IPS-15b (cell line): ENCODE measurements at regions not wholly inside any gene's neighbourhood (a gene's known extent, or its start where the extent isn't known, plus 50 kb on each side); places are given as distances from the start of the nearest gene placed in this dataset.

Experiments used
- H3K27me3 ChIP-seq: one replicate; pipeline ENCODE4 v1.6.1; 2013; ENCODE audit warnings: low read length; ENCODE audit not compliant: control insufficient read depth, insufficient read depth
- H3K36me3 ChIP-seq: one replicate; pipeline ENCODE4 v1.6.1; 2013; ENCODE audit warnings: low read length; ENCODE audit not compliant: control insufficient read depth, insufficient read depth
- H3K4me1 ChIP-seq: one replicate; pipeline ENCODE4 v1.6.1; 2013; ENCODE audit warnings: mild to moderate bottlenecking, low read length; ENCODE audit not compliant: control insufficient read depth, insufficient read depth
- H3K4me3 ChIP-seq: one replicate; pipeline ENCODE4 v1.5.1; 2013; ENCODE audit warnings: low read depth, low read length
- H3K9ac ChIP-seq: one replicate; pipeline ENCODE4 v1.6.1; 2013; ENCODE audit warnings: low read depth, mild to moderate bottlenecking, low read length
- H3K9me3 ChIP-seq: one replicate; pipeline ENCODE4 v1.6.1; 2013; ENCODE audit warnings: mild to moderate bottlenecking, low read length; ENCODE audit not compliant: control insufficient read depth, insufficient read depth

DNA sequence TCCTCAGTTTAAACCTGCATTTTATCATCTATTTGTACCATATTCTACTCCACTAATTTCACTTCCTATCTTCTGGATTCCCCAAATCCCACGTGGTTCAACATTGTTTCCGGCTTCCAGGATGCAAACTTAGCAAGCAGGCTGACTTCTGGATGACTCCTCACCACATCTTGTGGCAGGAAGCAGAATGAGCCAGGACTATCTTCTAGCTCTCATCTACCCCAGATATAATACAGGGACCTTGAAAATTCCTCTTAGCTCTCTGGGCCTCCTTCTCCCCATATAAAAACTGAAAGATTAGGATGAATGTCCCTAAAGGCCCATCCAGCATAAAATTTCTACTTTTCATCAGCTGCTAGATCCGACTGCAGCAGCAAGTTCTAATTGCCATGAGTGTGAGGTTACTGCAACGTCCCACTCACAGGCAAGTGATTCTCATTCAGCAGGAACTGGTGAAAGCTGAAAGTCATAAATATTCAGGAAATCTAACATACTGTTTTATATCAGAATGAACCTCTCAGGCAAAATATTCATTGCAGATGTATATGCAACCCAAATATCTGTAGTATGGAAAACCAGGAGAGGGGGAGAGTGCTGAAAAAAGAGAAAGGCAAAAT is 93.4 kb downstream of the KCTD12 start:
- Histone ChIP-seq H3K4me3 (no peak overlapping the region), H3K9ac (no peak overlapping the region), H3K9me3 (no peaks in the 10 kb centered on the region), H3K4me1 (peaks cover 2% of the 10 kb centered on the region), H3K36me3 (no peaks in the 10 kb centered on the region), H3K27me3 (no peaks in the 10 kb centered on the region)

DNA sequence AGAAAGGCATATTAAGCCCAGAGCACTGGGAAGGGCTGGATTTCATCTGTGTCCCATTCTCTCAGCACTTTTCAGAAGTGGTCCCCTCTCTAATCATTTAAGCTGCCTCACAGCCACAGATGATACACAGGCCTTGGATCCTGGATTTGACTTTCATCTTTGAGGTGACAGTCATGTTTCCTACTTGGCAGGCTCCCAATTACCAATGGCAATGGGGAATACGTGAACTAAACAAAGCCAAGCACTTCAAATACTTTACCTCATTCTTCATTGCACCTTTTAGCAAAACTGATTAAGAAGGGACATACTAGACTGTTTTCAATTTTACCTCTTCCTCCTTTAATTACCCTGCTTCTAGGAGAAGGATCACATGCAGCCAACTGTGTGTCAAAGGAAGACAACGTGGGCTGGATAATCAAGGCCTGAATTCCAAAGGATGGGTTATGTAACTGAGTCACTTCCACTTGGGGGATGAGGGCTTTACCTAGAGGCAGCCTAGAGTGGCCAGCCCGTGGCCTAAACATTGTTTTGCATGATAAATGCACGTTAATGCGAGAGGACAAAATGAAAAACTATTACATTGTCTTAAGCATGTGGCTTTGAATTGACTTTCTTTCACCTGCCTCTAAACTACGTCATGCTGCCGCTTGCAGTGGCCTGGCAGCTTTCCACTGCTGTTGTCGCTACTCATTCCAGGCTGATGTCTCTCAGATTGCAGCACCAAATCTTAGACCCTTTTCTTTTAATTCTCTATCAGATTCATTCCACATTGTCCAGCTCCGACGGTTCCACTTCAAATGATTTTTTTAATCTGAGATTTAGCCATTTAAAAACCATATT is 95.0 kb downstream of the KCTD12 start:
- H3K36me3 ChIP-seq: no peaks in the 10 kb centered on the region
- H3K9ac ChIP-seq: no peak overlapping the region
- H3K4me1 ChIP-seq: peaks cover 2% of the 10 kb centered on the region
- no peaks in the 10 kb centered on the region for H3K9me3 ChIP-seq
- no peaks in the 10 kb centered on the region for H3K27me3 ChIP-seq
- no peak overlapping the region for H3K4me3 ChIP-seq

DNA sequence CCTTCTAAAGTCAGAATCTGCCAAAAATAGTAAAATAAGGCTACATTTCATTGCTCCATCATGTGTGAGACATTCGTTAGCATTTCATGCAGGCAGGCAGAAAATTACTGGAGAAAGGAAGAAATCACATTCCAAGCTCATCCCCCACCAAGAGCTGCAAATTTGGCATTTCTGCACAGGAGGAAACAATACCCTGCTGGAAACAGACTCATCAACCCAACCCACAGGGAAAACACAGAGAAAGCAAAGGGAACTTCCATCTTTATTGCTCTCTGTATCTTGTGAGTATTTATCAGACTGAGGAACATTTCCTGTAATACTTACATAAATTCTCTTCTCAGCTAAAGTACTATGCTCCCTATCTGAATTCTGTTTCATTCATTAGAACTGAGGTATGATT is 95.7 kb downstream of the KCTD12 start:
- no peak overlapping the region for H3K9ac ChIP-seq
- H3K36me3 ChIP-seq: no peaks in the 10 kb centered on the region
- peaks cover 2% of the 10 kb centered on the region for H3K4me1 ChIP-seq
- no peaks in the 10 kb centered on the region for H3K27me3 ChIP-seq
- H3K9me3 ChIP-seq: no peaks in the 10 kb centered on the region
- H3K4me3 ChIP-seq: no peak overlapping the region

DNA sequence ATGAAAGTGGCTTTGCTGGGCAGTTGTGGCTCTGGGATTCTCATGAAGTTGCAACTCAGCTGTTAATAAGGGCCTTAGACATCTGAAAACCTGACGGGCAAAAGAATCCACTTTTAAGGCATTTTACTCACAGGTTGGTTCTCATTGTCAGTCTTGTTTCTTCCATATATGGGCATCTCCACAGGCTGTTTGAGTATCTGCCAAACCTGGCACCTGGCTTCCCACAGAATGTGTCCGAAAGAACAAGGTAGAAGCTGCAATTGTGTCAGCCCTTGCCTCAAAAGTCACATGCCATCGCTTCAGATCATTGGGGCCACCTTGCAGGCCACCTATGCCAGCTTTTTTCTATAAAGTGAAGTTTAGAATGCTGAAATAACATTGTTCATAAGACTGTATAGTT is 102.4 kb downstream of the KCTD12 start:
- Histone ChIP-seq H3K36me3 (no peaks in the 10 kb centered on the region), H3K9me3 (no peaks in the 10 kb centered on the region), H3K9ac (no peak overlapping the region), H3K27me3 (no peaks in the 10 kb centered on the region), H3K4me3 (no peak overlapping the region), H3K4me1 (no peaks in the 10 kb centered on the region)

DNA sequence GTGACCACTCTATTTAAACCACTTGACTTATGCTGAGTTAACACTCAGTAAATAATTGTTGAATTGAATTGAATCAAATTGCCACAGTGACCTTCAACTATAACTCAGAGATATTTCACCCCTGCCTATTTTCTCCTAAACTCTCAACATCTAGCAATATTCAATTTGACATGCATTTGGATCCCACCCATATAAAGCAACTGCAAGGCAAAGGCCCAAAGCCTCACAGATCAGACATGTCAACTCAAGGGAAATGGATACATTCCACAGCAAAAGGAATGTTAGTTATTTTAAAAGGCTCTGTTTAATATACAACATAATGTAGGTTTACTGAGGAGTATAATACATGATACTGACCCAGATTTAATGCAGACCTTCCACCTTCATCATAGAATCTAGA is 107.4 kb downstream of the KCTD12 start:
- no peaks in the 10 kb centered on the region for H3K36me3 ChIP-seq
- H3K27me3 ChIP-seq: no peaks in the 10 kb centered on the region
- no peak overlapping the region for H3K9ac ChIP-seq
- no peaks in the 10 kb centered on the region for H3K9me3 ChIP-seq
- no peak overlapping the region for H3K4me3 ChIP-seq
- no peaks in the 10 kb centered on the region for H3K4me1 ChIP-seq

DNA sequence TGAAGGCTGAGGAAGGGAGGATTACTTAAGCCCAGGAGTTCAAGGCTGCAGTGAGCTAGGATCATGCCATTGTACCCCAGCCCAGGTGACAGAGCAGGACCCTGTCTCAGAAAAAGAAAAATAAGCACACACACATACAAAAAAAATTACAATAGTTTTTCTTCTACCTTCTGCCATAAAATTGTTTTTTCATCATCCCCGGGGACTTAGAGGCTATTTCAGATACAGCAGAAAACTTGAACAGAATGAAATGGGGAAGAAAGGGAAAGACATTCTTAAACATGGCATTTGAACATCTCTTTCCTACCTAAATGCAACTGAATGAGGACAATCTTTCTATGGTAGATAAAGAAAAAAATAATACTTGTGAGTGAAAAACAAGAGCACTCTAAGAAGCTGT is 109.1 kb downstream of the KCTD12 start:
- Histone ChIP-seq H3K36me3 (no peaks in the 10 kb centered on the region), H3K9me3 (no peaks in the 10 kb centered on the region), H3K4me3 (no peak overlapping the region), H3K4me1 (no peaks in the 10 kb centered on the region), H3K27me3 (no peaks in the 10 kb centered on the region), H3K9ac (no peak overlapping the region)

DNA sequence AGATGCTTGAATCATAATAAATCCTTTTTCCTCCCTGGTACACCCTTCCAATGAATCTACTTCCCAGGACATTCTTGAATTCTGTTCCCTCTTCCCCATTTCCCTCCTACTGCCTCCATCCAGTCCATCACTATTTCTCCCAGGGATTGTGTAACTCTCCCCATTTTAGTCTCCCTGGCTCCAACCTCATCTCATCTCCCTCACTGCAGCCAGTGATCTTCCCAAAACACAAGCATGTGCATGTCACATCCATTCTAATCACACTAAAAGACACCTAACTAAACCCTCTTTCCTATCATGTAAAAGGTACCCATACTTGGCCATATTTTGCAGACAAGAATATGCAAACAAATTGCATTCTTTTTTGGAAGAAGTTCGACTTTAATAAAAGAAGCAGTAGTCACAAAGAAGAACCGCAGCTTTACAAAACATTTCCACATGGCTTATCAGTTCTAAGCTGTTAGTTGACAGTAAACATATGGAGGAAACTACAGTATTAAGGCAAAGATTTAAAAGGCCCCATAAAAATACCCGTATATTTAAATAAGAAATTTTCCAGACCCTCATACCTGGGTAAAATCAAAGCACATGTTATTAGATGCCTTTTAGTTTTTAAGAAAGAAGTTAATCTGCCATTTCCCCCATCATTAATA is 111.0 kb downstream of the KCTD12 start:
- no peak overlapping the region for H3K9ac ChIP-seq
- H3K4me1 ChIP-seq: no peaks in the 10 kb centered on the region
- no peak overlapping the region for H3K4me3 ChIP-seq
- no peaks in the 10 kb centered on the region for H3K27me3 ChIP-seq
- no peaks in the 10 kb centered on the region for H3K9me3 ChIP-seq
- H3K36me3 ChIP-seq: no peaks in the 10 kb centered on the region

DNA sequence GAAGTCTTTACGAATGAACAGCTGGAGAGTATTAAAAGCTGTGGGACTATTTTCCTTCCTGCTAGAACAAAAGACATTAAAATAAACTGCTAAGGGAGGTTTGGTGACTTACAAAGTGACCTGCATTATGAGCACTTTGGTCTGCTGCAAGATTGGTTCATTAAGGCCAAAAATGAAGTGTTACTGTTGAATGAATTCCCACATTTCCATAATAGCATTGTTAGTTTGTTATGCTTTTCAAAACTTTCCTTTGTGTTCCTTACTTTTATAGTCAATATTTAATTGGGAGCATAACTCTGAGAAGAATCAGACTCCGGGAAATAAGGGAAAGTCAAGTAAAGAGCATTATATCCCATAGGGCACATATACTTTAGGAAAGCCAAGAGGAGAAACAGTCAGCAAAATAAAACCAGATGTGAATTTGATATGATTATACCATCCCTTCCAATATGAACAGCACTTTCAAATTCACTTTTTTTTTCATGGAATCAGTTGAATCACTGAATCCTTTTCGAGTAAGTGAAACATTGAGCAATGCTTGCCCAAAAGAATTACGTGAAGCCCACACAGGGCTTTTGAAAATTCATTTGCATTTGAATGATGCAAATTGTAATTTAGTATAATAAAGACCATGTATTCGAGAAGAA is 112.6 kb downstream of the KCTD12 start:
- H3K4me3 ChIP-seq: no peak overlapping the region
- no peak overlapping the region for H3K9ac ChIP-seq
- H3K9me3 ChIP-seq: no peaks in the 10 kb centered on the region
- no peaks in the 10 kb centered on the region for H3K27me3 ChIP-seq
- no peaks in the 10 kb centered on the region for H3K36me3 ChIP-seq
- H3K4me1 ChIP-seq: no peaks in the 10 kb centered on the region

DNA sequence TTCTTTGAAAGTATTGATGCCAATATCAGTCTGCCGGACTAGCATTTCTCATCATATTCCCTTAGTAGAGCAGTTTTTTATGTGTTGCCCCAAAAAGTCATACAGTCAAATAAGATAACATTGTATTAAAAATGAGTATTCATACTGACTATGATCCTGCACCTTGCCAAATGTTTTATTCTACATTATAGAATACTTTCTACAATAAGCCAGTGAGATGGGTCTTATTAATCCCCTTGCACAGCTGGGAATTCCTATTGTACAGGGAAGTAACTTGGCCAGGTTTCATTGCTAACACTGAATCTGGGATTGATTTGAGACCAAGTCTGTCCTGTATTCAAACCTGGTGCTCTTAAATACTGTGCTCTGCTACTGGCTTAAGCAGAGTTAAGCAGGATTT is 114.0 kb downstream of the KCTD12 start:
- Histone ChIP-seq H3K9ac (no peak overlapping the region), H3K4me3 (no peak overlapping the region), H3K9me3 (no peaks in the 10 kb centered on the region), H3K27me3 (no peaks in the 10 kb centered on the region), H3K4me1 (no peaks in the 10 kb centered on the region), H3K36me3 (no peaks in the 10 kb centered on the region)

DNA sequence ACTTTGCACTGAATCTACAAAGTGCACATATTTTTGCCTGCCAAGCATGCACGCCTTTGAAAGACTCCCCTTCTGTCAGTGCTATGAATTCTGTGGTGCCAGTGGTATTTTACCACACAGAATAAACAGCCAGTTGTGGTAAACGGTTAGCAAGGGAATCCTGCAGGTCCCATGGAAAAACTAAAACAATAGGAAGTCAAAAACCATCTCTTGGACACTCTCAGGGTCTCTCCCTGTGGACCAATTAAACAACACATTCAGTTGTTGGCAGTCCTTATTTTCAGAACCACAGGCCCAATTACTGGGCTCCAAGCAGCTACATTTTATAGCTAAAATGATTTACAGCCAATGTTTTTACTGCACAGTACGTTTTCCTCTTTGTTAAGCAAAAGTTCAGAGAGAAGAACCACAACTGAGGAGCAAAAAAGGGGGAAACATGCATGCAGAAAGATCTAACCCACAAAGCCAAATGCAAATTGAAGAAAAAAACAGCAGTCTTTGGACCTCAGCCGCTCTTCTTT is 116.9 kb downstream of the KCTD12 start:
- Histone ChIP-seq H3K27me3 (no peaks in the 10 kb centered on the region), H3K36me3 (no peaks in the 10 kb centered on the region), H3K9me3 (no peaks in the 10 kb centered on the region), H3K4me1 (no peaks in the 10 kb centered on the region), H3K4me3 (no peak overlapping the region), H3K9ac (no peak overlapping the region)

DNA sequence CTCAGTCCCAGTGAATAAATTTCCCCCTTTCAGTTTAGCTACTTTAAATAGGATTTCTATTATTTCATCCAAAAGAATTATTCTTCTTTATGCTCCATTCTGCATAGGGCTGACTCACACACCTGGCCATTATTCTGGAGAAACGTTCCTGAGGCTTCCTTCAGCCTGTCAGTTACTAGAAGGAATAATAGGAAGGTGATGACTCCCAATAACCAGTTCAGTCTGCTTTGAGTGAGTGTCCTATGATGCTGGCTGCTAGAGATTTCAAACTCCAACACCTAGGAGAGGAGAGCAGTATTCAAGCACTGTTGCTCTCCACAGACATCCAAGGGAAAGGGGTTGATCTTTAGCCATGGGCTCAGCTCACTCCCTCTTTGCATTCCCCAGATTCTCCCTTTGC is 117.8 kb downstream of the KCTD12 start:
- Histone ChIP-seq H3K9ac (no peak overlapping the region), H3K36me3 (no peaks in the 10 kb centered on the region), H3K4me3 (no peak overlapping the region), H3K27me3 (no peaks in the 10 kb centered on the region), H3K4me1 (no peaks in the 10 kb centered on the region), H3K9me3 (no peaks in the 10 kb centered on the region)
